ENCODE measurements at regions not wholly inside any gene's neighbourhood (a gene's known extent, or its start where the extent isn't known, plus 50 kb on each side); places are given as distances from the start of the nearest gene placed in this dataset.

DNA sequence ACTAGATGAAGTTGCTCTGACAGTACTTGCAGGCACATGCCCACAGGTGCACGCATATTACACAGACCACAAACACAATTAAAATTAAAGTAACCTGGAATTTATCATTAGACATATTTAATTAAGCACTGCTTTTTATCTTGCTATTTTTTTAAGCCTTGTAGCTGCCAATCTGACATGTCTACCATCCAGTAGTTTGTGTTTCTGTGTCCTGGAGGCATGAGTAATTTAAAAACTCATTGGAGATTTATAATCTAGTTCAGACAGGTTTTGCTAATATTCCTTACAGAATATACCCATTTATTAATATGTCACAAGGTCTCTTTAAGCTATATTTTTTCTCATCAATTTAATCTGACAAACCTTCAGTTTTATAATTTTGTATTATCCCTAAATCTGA is 445.0 kb upstream of the KLF6 start:
- in situ Hi-C loops (cut with HindIII; ENCODE audit: low pct_unique_long_range_greater_than_20kb, low sequenced_read_pairs), result no loop called here

DNA sequence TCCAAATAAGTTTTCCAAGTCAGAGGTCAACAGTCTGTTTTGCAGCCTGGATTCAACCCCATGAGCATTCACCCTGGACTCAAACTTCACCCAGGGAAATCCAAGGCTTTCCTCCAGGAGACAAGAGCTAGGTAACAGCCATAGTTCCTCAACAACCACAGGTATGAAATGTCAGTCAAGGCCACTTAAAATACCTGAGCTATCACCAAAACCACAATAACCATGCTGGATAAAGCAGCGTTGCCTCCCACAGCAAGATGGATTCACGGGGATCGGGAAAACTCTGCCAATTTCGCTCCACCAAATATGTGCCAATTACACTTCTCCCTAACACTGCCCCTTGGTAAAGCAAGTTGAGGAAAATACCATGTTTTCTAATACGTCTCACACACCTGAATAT is 444.1 kb upstream of the KLF6 start:
- TF ChIP-seq SIN3A (IDR thresholded peaks at IDR 0.05; ENCODE audit: borderline replicate concordance, insufficient read depth, low read depth, low read length), result no peak
- TF ChIP-seq, protein P1, sequence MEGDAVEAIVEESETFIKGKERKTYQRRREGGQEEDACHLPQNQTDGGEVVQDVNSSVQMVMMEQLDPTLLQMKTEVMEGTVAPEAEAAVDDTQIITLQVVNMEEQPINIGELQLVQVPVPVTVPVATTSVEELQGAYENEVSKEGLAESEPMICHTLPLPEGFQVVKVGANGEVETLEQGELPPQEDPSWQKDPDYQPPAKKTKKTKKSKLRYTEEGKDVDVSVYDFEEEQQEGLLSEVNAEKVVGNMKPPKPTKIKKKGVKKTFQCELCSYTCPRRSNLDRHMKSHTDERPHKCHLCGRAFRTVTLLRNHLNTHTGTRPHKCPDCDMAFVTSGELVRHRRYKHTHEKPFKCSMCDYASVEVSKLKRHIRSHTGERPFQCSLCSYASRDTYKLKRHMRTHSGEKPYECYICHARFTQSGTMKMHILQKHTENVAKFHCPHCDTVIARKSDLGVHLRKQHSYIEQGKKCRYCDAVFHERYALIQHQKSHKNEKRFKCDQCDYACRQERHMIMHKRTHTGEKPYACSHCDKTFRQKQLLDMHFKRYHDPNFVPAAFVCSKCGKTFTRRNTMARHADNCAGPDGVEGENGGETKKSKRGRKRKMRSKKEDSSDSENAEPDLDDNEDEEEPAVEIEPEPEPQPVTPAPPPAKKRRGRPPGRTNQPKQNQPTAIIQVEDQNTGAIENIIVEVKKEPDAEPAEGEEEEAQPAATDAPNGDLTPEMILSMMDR (IDR thresholded peaks at IDR 0.05), result no peak
- TF ChIP-seq, protein P2, sequence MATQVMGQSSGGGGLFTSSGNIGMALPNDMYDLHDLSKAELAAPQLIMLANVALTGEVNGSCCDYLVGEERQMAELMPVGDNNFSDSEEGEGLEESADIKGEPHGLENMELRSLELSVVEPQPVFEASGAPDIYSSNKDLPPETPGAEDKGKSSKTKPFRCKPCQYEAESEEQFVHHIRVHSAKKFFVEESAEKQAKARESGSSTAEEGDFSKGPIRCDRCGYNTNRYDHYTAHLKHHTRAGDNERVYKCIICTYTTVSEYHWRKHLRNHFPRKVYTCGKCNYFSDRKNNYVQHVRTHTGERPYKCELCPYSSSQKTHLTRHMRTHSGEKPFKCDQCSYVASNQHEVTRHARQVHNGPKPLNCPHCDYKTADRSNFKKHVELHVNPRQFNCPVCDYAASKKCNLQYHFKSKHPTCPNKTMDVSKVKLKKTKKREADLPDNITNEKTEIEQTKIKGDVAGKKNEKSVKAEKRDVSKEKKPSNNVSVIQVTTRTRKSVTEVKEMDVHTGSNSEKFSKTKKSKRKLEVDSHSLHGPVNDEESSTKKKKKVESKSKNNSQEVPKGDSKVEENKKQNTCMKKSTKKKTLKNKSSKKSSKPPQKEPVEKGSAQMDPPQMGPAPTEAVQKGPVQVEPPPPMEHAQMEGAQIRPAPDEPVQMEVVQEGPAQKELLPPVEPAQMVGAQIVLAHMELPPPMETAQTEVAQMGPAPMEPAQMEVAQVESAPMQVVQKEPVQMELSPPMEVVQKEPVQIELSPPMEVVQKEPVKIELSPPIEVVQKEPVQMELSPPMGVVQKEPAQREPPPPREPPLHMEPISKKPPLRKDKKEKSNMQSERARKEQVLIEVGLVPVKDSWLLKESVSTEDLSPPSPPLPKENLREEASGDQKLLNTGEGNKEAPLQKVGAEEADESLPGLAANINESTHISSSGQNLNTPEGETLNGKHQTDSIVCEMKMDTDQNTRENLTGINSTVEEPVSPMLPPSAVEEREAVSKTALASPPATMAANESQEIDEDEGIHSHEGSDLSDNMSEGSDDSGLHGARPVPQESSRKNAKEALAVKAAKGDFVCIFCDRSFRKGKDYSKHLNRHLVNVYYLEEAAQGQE (IDR thresholded peaks at IDR 0.05; ENCODE audit: insufficient read depth in 1 of 2, low read depth in 2 of 2, low read length in 1 of 2), result no peak
- TF ChIP-seq TCF7L2 (IDR thresholded peaks at IDR 0.05; ENCODE audit: low read depth, low read length), result no peak
- H3K4me1 ChIP-seq (ENCODE audit: control insufficient read depth, insufficient read depth, low read length), result no peaks in the 10 kb centered on the region
- ATAC-seq, result no peak
- BruUV-seq (replicated peaks), result no TSS peak
- no peak overlapping the region for H3K4me3 ChIP-seq (ENCODE audit: low read depth in 2 of 2, low read length in 2 of 2)
- H3K9me3 ChIP-seq (ENCODE audit: control insufficient read depth, insufficient read depth, low read depth, low read length), result peaks cover 8% of the 10 kb centered on the region; the same call in 1 of the 2 replicates
- DNase-seq (ENCODE audit: low read depth, low spot score), result no peak
- CTCF ChIA-PET, result interaction anchor here (0.5 kb wide), 1 partner anchor 355 kb away, joined by 5 read pairs; no protein-coding TSS in a partner anchor
- H3K27me3 ChIP-seq (ENCODE audit: control insufficient read depth, insufficient read depth, low read length), result no peaks in the 10 kb centered on the region
- intact Hi-C loops (cut with micrococcal nuclease; ENCODE audit: unreplicated experiment) (no loop called here), in situ Hi-C loops (cut with HindIII; ENCODE audit: low pct_unique_long_range_greater_than_20kb, low sequenced_read_pairs) (no loop called here)
- H3K36me3 ChIP-seq (ENCODE audit: control insufficient read depth, insufficient read depth, low read length), result no peaks in the 10 kb centered on the region
- peak overlapping the region; percentile 74; the same call in 1 of the 2 replicates for H3K27ac ChIP-seq (ENCODE audit: low read length)
- POLR2A ChIA-PET, result no interaction called here

More for the DNA sequence above, 445.0 kb upstream of the KLF6 start:
- no peaks in the 10 kb centered on the region for H3K4me1 ChIP-seq (ENCODE audit: control insufficient read depth, insufficient read depth, low read length)
- no peaks in the 10 kb centered on the region for H3K36me3 ChIP-seq (ENCODE audit: control insufficient read depth, insufficient read depth, low read length)
- no peak for TF ChIP-seq TCF7L2 (IDR thresholded peaks at IDR 0.05; ENCODE audit: low read depth, low read length)
- no peaks in the 10 kb centered on the region for H3K27me3 ChIP-seq (ENCODE audit: control insufficient read depth, insufficient read depth, low read length)
- CTCF ChIA-PET, result no interaction called here
- peaks cover 6% of the 10 kb centered on the region; the same call in 1 of the 2 replicates for H3K9me3 ChIP-seq (ENCODE audit: control insufficient read depth, insufficient read depth, low read depth, low read length)
- H3K4me3 ChIP-seq (ENCODE audit: low read depth in 2 of 2, low read length in 2 of 2), result no peak overlapping the region
- intact Hi-C loops (cut with micrococcal nuclease; ENCODE audit: unreplicated experiment), result no loop called here
- H3K27ac ChIP-seq (ENCODE audit: low read length), result peak overlapping the region; percentile 74; the same call in 1 of the 2 replicates
- no TSS peak for BruUV-seq (replicated peaks)
- POLR2A ChIA-PET, result no interaction called here
- no peak for DNase-seq (ENCODE audit: low read depth, low spot score)
- ATAC-seq, result no peak

DNA sequence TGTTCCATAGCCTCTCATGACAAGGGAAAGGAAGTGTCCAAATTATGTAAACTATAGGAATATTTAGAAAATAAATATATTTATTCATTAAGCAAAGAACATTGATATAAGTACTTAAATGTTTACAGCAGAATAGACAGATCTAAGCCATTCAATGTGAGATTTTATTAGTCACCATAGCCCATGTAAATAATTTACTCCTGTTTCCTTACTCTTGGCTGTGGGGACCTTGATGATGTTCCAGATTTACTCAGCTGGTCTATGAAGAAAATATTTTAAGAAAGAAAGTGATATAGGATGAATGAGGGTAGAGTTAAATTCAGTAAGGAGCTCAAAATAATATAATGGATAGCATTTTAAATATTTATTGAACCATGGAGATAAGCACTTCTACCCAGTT is 442.6 kb upstream of the KLF6 start:
- no TSS peak for BruUV-seq (replicated peaks)
- TF ChIP-seq POLR2AphosphoS5 (IDR thresholded peaks at IDR 0.05; ENCODE audit: low read depth, low read length), result no peak
- H3K4me1 ChIP-seq (ENCODE audit: control insufficient read depth, insufficient read depth, low read length), result no peaks in the 10 kb centered on the region
- peak overlapping the region; percentile 54; the same call in 1 of the 2 replicates for H3K27ac ChIP-seq (ENCODE audit: low read length)
- ChIA-PET POLR2A (no interaction called here), CTCF (no interaction called here)
- H3K4me3 ChIP-seq (ENCODE audit: low read depth in 2 of 2, low read length in 2 of 2), result no peak overlapping the region
- H3K36me3 ChIP-seq (ENCODE audit: control insufficient read depth, insufficient read depth, low read length), result no peaks in the 10 kb centered on the region
- ATAC-seq (no peak), DNase-seq (ENCODE audit: low read depth, low spot score) (no peak)
- intact Hi-C loops (cut with micrococcal nuclease; ENCODE audit: unreplicated experiment), result no loop called here
- peaks cover 5% of the 10 kb centered on the region; the same call in 1 of the 2 replicates for H3K9me3 ChIP-seq (ENCODE audit: control insufficient read depth, insufficient read depth, low read depth, low read length)
- no peaks in the 10 kb centered on the region for H3K27me3 ChIP-seq (ENCODE audit: control insufficient read depth, insufficient read depth, low read length)
- in situ Hi-C loops (cut with HindIII; ENCODE audit: low pct_unique_long_range_greater_than_20kb, low sequenced_read_pairs), result no loop called here

Measured in Panc1 (cell line).